ENCODE measurements at regions not wholly inside any gene's neighbourhood (a gene's known extent, or its start where the extent isn't known, plus 50 kb on each side); places are given as distances from the start of the nearest gene placed in this dataset.

DNA sequence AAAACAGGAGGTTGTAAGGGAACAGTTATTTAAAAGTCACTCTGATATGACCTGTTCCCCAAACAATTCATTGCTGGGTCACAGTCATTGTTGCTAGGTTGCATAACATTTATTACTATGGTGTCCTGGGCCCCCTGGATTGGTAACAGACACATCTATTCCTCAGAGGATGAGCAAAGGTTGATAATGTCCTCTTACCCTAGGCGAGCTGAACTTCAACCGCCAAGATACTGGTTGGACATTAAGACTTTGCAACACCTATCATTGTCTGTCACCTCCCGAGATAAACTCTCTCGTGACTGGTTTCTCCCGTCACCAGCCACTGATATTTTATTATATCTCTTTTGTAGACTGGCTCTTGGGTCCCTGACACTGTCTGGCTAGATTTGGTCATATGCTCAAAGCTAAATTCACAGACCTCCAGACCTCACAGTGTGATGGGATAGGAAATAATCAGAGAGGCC is 361.3 kb downstream of the ZNF521 start:
- no peaks in the 10 kb centered on the region for H3K79me1 ChIP-seq (ENCODE audit: insufficient read depth, low read depth, low read length, poor library complexity, severe bottlenecking)
- H2AFZ ChIP-seq (ENCODE audit: low read length), result no peak overlapping the region
- H3K23me2 ChIP-seq (ENCODE audit: insufficient read length, low read depth, low read length, poor library complexity, severe bottlenecking), result no peaks in the 10 kb centered on the region
- Mint-ChIP-seq H3K9me3 (no peaks in the 10 kb centered on the region; a peak in 1 of 5 replicates), H3K4me3 (no peak overlapping the region), H3K4me1 (peaks cover 27 to 32% of the 10 kb centered on the region in 2 experiments), H3K36me3 (ENCODE audit: insufficient read depth in 1 of 3, low read depth in 3 of 3) (no peaks in the 10 kb centered on the region; a peak in 1 of 7 replicates), H3K27ac (no peak overlapping the region), H3K27me3 (ENCODE audit: low read depth) (peaks cover 3% of the 10 kb centered on the region; the same call in 1 of the 2 replicates)
- no peak overlapping the region for H3K18ac ChIP-seq (ENCODE audit: insufficient read length, low read depth, low read length)
- H3K79me2 ChIP-seq (ENCODE audit: insufficient read depth, low read length), result no peaks in the 10 kb centered on the region
- no peak overlapping the region for H2BK120ac ChIP-seq (ENCODE audit: low read depth, low read length, poor library complexity, severe bottlenecking)
- H2BK5ac ChIP-seq (ENCODE audit: insufficient read length, low read length), result no peak overlapping the region
- H3K9me3 ChIP-seq (ENCODE audit: control insufficient read depth, low read depth, low read length), result no peaks in the 10 kb centered on the region
- H3K4me1 ChIP-seq (ENCODE audit: insufficient read depth, low read length), result peaks cover 9% of the 10 kb centered on the region
- no peak overlapping the region for H2AK5ac ChIP-seq (ENCODE audit: insufficient read length, low read length)
- H4K91ac ChIP-seq (ENCODE audit: insufficient read length, low read depth, low read length), result no peak overlapping the region
- H3T11ph ChIP-seq (ENCODE audit: low read length), result no peak overlapping the region
- no peak overlapping the region for H3K23ac ChIP-seq (ENCODE audit: insufficient read length, low read depth, low read length)
- H3K4ac ChIP-seq (ENCODE audit: low read depth, low read length), result no peak overlapping the region
- TF ChIP-seq, protein P1, sequence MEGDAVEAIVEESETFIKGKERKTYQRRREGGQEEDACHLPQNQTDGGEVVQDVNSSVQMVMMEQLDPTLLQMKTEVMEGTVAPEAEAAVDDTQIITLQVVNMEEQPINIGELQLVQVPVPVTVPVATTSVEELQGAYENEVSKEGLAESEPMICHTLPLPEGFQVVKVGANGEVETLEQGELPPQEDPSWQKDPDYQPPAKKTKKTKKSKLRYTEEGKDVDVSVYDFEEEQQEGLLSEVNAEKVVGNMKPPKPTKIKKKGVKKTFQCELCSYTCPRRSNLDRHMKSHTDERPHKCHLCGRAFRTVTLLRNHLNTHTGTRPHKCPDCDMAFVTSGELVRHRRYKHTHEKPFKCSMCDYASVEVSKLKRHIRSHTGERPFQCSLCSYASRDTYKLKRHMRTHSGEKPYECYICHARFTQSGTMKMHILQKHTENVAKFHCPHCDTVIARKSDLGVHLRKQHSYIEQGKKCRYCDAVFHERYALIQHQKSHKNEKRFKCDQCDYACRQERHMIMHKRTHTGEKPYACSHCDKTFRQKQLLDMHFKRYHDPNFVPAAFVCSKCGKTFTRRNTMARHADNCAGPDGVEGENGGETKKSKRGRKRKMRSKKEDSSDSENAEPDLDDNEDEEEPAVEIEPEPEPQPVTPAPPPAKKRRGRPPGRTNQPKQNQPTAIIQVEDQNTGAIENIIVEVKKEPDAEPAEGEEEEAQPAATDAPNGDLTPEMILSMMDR (conservative IDR thresholded peaks at IDR 0.05), result no peak
- no CpG with 5 or more reads among the region's 5 CpGs for WGBS (ENCODE audit: extremely low coverage, insufficient read length, low lambda C conversion rate)
- DNase-seq, result no peak
- H4K8ac ChIP-seq (replicated peaks; ENCODE audit: insufficient read length, low read depth, low read length), result no peak overlapping the region
- no peak overlapping the region for H3K27ac ChIP-seq (ENCODE audit: insufficient read length, low read depth, low read length)
- H3K4me2 ChIP-seq (ENCODE audit: insufficient read depth, insufficient read length, low read length), result no peak overlapping the region
- H3K56ac ChIP-seq (ENCODE audit: insufficient read length, low read depth, low read length), result no peak overlapping the region
- H4K5ac ChIP-seq (ENCODE audit: insufficient read length, low read depth, low read length), result no peak overlapping the region
- H2BK12ac ChIP-seq (ENCODE audit: insufficient read length, low read depth, low read length), result no peak overlapping the region
- no peak overlapping the region for H2BK20ac ChIP-seq (ENCODE audit: low read depth, low read length, poor library complexity, severe bottlenecking)
- no peaks in the 10 kb centered on the region for H4K20me1 ChIP-seq (ENCODE audit: control insufficient read depth, insufficient read depth, insufficient read length)
- no peak overlapping the region for H3K9ac ChIP-seq (ENCODE audit: extremely low read depth, insufficient read length, low read length)
- no peak overlapping the region for H3K14ac ChIP-seq (ENCODE audit: insufficient read depth, low read length)
- H2BK15ac ChIP-seq (ENCODE audit: low read depth, low read length), result no peak overlapping the region
- no peaks in the 10 kb centered on the region; the same call in 1 of the 2 replicates for H3K27me3 ChIP-seq (ENCODE audit: insufficient read depth, low read length)
